Upper lobe of right lung (tissue), 1 donor: ENCODE measurements at regions not wholly inside any gene's neighbourhood (a gene's known extent, or its start where the extent isn't known, plus 50 kb on each side); places are given as distances from the start of the nearest gene placed in this dataset.

Experiments
- ATAC-seq: fragments of 200-7000 bp; cut with Tn5 transposase; one replicate; pipeline ENCODE4 v1.9.1; 2020; ENCODE audit warnings: mild to moderate bottlenecking, moderate library complexity
- DNase-seq: peaks from one replicate; pipeline ENCODE4 v3.0.0-alpha.2; 2020
- H3K27ac ChIP-seq: fragments of 200-600 bp; one replicate; pipeline ENCODE4 v1.8.0; 2022
- H3K27me3 ChIP-seq: fragments of 200-600 bp; one replicate; pipeline ENCODE4 v1.8.0; 2022; ENCODE audit warnings: mild to moderate bottlenecking
- H3K36me3 ChIP-seq: fragments of 200-600 bp; one replicate; pipeline ENCODE4 v1.8.0; 2022
- H3K4me1 ChIP-seq: fragments of 200-600 bp; one replicate; pipeline ENCODE4 v1.8.0; 2022
- H3K4me3 ChIP-seq: fragments of 200-600 bp; one replicate; pipeline ENCODE4 v1.8.0; 2022; ENCODE audit warnings: mild to moderate bottlenecking
- H3K9me3 ChIP-seq: fragments of 200-600 bp; one replicate; pipeline ENCODE4 v1.8.0; 2022
- CTCF ChIP-seq: fragments of 200-600 bp; IDR thresholded peaks from one replicate; pipeline ENCODE4 v1.8.0; 2022; ENCODE audit warnings: antibody characterized with exemption
- intact Hi-C: fragments of 100-400 bp; cut with DNase I; formaldehyde crosslinking; loops from one replicate; pipeline ENCODE4 v1.11.0; 2022
- donor health status: DM: no; HTN: yes; CAD: no; lungs with severe emphysema.

DNA sequence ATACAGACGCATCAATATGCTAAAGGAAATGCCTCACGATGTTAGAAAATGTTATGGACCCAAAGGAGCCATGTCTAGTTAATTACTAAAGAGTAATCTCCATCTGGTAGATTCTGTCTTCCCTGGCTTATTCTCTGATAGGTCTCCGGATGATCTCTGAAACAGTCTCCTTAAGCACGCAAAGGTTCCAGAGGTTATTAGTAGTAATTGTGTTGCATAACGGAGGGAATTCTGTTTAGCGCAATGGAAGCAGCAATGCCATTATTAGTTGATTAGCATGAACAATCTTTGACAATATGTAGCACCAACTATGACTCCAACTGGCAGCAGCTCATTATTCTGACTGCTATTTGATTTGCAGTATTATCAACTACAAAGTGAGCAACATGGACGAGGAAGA is 952.5 kb upstream of the SEMA6D start:
- DNase-seq (no peak), ATAC-seq (no peak)
- H3K27ac ChIP-seq: no peak overlapping the region
- intact Hi-C loops: no loop called here
- H3K27me3 ChIP-seq: no peaks in the 10 kb centered on the region
- H3K36me3 ChIP-seq: no peaks in the 10 kb centered on the region
- no peaks in the 10 kb centered on the region for H3K4me1 ChIP-seq
- TF ChIP-seq CTCF: no peak
- H3K4me3 ChIP-seq: no peak overlapping the region
- no peaks in the 10 kb centered on the region for H3K9me3 ChIP-seq

DNA sequence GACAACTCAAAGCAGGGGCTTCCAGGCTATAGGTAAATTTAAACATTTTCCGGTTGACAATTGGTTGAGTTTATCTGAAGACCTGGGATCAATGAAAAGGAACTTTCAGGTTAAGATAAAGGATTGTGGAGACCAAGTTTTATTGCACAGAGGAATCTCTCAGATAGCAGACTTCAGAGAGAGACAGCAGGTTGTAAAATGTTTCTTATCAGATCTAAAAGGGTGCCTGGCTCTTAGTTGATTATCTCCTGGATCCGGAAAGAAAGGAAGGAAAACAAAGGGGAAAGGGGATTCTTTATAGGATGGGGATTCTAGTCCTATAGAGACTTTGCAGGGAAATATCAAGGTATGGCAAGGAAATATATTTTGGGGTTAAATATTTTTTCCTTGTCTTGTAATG is 951.3 kb upstream of the SEMA6D start:
- Histone ChIP-seq H3K4me1 (no peaks in the 10 kb centered on the region), H3K27me3 (no peaks in the 10 kb centered on the region), H3K36me3 (no peaks in the 10 kb centered on the region), H3K9me3 (no peaks in the 10 kb centered on the region), H3K4me3 (no peak overlapping the region), H3K27ac (no peak overlapping the region)
- intact Hi-C loops: no loop called here
- DNase-seq (no peak), ATAC-seq (no peak)
- TF ChIP-seq CTCF: no peak

GRCh38 chr15:46768287-46768686 is 949.0 kb upstream of the SEMA6D start:
- H3K27ac ChIP-seq: no peak overlapping the region
- H3K36me3 ChIP-seq: no peaks in the 10 kb centered on the region
- H3K4me3 ChIP-seq: no peak overlapping the region
- intact Hi-C loops: no loop called here
- no peaks in the 10 kb centered on the region for H3K4me1 ChIP-seq
- no peaks in the 10 kb centered on the region for H3K27me3 ChIP-seq
- no peak for TF ChIP-seq CTCF
- DNase-seq (no peak), ATAC-seq (no peak)
- no peaks in the 10 kb centered on the region for H3K9me3 ChIP-seq

- intact Hi-C loops: no loop called here
- Histone ChIP-seq H3K27me3 (no peaks in the 10 kb centered on the region), H3K4me1 (no peaks in the 10 kb centered on the region), H3K4me3 (no peak overlapping the region), H3K36me3 (no peaks in the 10 kb centered on the region), H3K9me3 (no peaks in the 10 kb centered on the region), H3K27ac (no peak overlapping the region)
- no peak for TF ChIP-seq CTCF
- DNase-seq (no peak), ATAC-seq (no peak)
These were observed 944.3 kb upstream of the SEMA6D start for GRCh38 chr15:46773016-46773415.

DNA sequence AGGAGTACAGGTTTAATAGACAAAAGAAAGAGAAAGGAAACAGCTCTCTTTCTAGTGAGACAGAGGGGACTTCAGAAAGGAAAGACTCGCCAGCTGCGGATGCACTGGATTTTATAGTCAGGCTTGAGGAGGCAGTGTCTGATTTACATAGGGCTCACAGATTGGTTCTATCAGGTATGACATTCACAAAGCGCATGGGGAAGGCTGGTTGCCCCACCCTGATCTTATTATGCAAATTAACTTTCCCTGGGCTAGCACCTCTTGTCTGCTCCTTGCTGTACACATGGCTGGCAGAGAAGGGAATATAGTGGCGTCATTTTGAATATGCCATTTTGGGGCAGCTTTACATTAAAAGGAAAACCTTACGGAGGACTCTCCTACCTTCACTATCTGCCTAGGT is 938.4 kb upstream of the SEMA6D start:
- Histone ChIP-seq H3K4me3 (no peak overlapping the region), H3K27me3 (no peaks in the 10 kb centered on the region), H3K9me3 (no peaks in the 10 kb centered on the region), H3K36me3 (no peaks in the 10 kb centered on the region), H3K27ac (no peak overlapping the region), H3K4me1 (no peaks in the 10 kb centered on the region)
- ATAC-seq (no peak), DNase-seq (no peak)
- no peak for TF ChIP-seq CTCF
- intact Hi-C loops: no loop called here

- no peaks in the 10 kb centered on the region for H3K36me3 ChIP-seq
- H3K4me1 ChIP-seq: no peaks in the 10 kb centered on the region
- no peak overlapping the region for H3K27ac ChIP-seq
- no peak for TF ChIP-seq CTCF
- H3K9me3 ChIP-seq: no peaks in the 10 kb centered on the region
- no peak for DNase-seq
- intact Hi-C loops: no loop called here
- no peak for ATAC-seq
- H3K4me3 ChIP-seq: no peak overlapping the region
- no peaks in the 10 kb centered on the region for H3K27me3 ChIP-seq
These were observed 930.6 kb upstream of the SEMA6D start for GRCh38 chr15:46786590-46787285.
